ENCODE measurements at regions not wholly inside any gene's neighbourhood (a gene's known extent, or its start where the extent isn't known, plus 50 kb on each side); places are given as distances from the start of the nearest gene placed in this dataset.

DNA sequence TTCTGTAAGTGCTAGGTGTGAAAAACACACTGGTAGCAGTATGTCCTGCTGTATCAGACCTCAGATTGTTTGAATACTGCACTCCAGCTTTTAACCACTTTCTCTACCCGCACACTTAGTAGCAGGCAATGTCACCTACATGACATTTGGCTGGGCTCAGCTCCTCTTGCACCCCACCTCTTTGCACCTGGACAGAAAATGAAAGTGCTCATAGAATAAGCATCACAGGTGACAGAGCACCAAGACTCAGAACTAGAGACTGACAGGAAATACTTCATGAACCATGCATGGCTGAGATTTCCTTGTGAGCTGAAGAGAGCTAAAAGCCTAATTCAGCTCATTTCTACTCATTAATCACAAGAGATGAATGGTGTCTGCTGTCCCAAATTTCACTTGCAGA, 1014.2 kb upstream of the CDH8 start:
- TF ChIP-seq CTCF (IDR thresholded peaks at IDR 0.05), result no peak
- TF ChIP-seq POLR2A (IDR thresholded peaks at IDR 0.05), result no peak
